Peyer's patch (tissue), 4 donors: ENCODE measurements at regions not wholly inside any gene's neighbourhood (a gene's known extent, or its start where the extent isn't known, plus 50 kb on each side); places are given as distances from the start of the nearest gene placed in this dataset.

Experiments
- POLR2A ChIP-seq, 2 donors: fragments of 450-650 bp; IDR thresholded peaks; one replicate each; pipeline ENCODE4 v1.5.1; 2017; ENCODE audit warnings: antibody characterized with exemption in 2 of 2, mild to moderate bottlenecking in 2 of 2, moderate library complexity in 2 of 2
- TF ChIP-seq, protein P1 (sequence below), 6 experiments: fragments of 450-650 bp in 4 of 6; fragments of 200-600 bp in 2 of 6; sonication (generic) in 1 of 6; IDR thresholded peaks; one replicate each; pipeline ENCODE4 v1.5.1; 2017 to 2019; ENCODE audit warnings: antibody characterized with exemption in 6 of 6, mild to moderate bottlenecking in 3 of 6, moderate library complexity in 1 of 6

DNA sequence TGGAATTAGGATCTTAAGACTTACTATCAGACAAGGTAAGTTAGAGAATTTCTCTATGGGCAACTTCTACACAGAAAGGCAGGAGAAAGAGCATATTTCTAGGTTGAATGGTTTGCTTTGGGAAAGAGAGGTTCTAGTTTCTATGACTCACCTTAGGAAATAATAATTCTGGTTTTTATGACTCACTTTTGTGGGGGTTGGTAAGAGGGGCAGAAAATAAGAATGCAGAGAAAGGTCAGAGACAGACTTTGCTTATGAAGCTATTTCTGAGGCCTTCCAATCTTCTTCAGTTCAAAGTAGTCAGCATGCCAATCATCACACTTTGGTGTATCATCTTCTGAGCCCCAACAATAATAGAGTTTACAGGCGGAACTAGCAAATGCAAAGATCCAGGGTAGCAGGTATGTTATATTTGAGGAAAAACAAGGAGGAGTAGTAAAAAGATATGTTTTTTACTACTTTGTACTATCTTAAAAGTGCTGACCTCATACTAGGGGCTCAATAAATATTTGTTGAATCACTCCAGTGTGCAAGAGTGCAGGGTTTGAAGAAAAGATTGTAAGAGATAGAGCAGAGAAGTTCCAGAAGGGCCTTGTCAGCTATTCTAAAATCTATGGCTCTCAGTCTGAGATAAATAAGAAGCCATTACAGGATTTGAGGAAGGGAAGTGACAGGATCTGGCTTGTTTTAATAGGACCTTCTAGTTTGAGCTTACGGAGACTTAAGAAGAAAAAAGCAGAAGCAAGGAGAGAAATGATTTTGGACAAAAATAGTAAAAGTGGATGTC lies 56.7 kb upstream of the LRFN5 start:
- TF ChIP-seq, protein P1, sequence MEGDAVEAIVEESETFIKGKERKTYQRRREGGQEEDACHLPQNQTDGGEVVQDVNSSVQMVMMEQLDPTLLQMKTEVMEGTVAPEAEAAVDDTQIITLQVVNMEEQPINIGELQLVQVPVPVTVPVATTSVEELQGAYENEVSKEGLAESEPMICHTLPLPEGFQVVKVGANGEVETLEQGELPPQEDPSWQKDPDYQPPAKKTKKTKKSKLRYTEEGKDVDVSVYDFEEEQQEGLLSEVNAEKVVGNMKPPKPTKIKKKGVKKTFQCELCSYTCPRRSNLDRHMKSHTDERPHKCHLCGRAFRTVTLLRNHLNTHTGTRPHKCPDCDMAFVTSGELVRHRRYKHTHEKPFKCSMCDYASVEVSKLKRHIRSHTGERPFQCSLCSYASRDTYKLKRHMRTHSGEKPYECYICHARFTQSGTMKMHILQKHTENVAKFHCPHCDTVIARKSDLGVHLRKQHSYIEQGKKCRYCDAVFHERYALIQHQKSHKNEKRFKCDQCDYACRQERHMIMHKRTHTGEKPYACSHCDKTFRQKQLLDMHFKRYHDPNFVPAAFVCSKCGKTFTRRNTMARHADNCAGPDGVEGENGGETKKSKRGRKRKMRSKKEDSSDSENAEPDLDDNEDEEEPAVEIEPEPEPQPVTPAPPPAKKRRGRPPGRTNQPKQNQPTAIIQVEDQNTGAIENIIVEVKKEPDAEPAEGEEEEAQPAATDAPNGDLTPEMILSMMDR (IDR thresholded peaks at IDR 0.05): no peak
- TF ChIP-seq POLR2A (IDR thresholded peaks at IDR 0.05): no peak
